GM10248 (cell line): ENCODE measurements at regions not wholly inside any gene's neighbourhood (a gene's known extent, or its start where the extent isn't known, plus 50 kb on each side); places are given as distances from the start of the nearest gene placed in this dataset.

Experiments used
- CTCF ChIA-PET: fragments of 300-600 bp; sonication (Branson Sonifier 250); formaldehyde crosslinking; extraction: SDS; loops from one replicate; lab custom pipeline; 2021; ENCODE audit warnings: antibody characterized with exemption; lab: Yijun Ruan, JAX
- POLR2A ChIA-PET: fragments of 350-650 bp; sonication (Branson Sonifier 250); formaldehyde crosslinking; extraction: SDS; loops from one replicate; lab custom pipeline; 2020; ENCODE audit warnings: antibody characterized with exemption; lab: Yijun Ruan, JAX
- DNase-seq: peaks from one replicate; pipeline ENCODE4 v3.0.0; 2012; ENCODE audit errors: extremely low spot score
- CTCF ChIP-seq: IDR thresholded peaks from 2 replicates; pipeline ENCODE4 v1.5.1; 2012; ENCODE audit warnings: mild to moderate bottlenecking, low read depth; ENCODE audit errors: extremely low read depth, missing control alignments, control extremely low read depth

- POLR2A ChIA-PET: no interaction called here
- no peak for TF ChIP-seq CTCF
- CTCF ChIA-PET: no interaction called here
- DNase-seq: no peak
These were observed 1401.9 kb downstream of the CDH11 start for GRCh38 chr16:63719926-63720325.

GRCh38 chr16:63717806-63718205 is 1404.1 kb downstream of the CDH11 start:
- no peak for DNase-seq
- no peak for TF ChIP-seq CTCF
- CTCF ChIA-PET: no interaction called here
- POLR2A ChIA-PET: no interaction called here

GRCh38 chr16:63714876-63715275 is 1407.0 kb downstream of the CDH11 start:
- no peak for TF ChIP-seq CTCF
- ChIA-PET CTCF (no interaction called here), POLR2A (no interaction called here)
- no peak for DNase-seq

- CTCF ChIA-PET: interaction anchor here (1.2 to 2.3 kb wide), 3 partner anchors 10 to 88 kb away, joined by 3 to 5 read pairs (median 3); no protein-coding TSS in a partner anchor
- POLR2A ChIA-PET: no interaction called here
- no peak for TF ChIP-seq CTCF
- DNase-seq: no peak
These were observed 1409.1 kb downstream of the CDH11 start for GRCh38 chr16:63712725-63713124.

GRCh38 chr16:63703612-63704011 is 1418.3 kb downstream of the CDH11 start:
- CTCF ChIA-PET: interaction anchor here (0.9 kb wide), 1 partner anchor 9 kb away, joined by 5 read pairs; no protein-coding TSS in a partner anchor
- POLR2A ChIA-PET: no interaction called here
- TF ChIP-seq CTCF: no peak
- no peak for DNase-seq

- ChIA-PET CTCF (interaction anchor here (0.9 kb wide), 1 partner anchor 10 kb away, joined by 5 read pairs; no protein-coding TSS in a partner anchor), POLR2A (no interaction called here)
- DNase-seq: no peak
- no peak for TF ChIP-seq CTCF
These were observed 1418.8 kb downstream of the CDH11 start for GRCh38 chr16:63702981-63703590.

GRCh38 chr16:63697736-63698135 is 1424.1 kb downstream of the CDH11 start:
- TF ChIP-seq CTCF: no peak
- CTCF ChIA-PET: no interaction called here
- no peak for DNase-seq
- POLR2A ChIA-PET: no interaction called here
